GM23338 (cell line): ENCODE measurements at regions not wholly inside any gene's neighbourhood (a gene's known extent, or its start where the extent isn't known, plus 50 kb on each side); places are given as distances from the start of the nearest gene placed in this dataset.

ENCODE experiments used
- CREB1 ChIP-seq: fragments of 250-450 bp; sonication (Bioruptor Pico); IDR thresholded peaks from 2 replicates; pipeline ENCODE4 v1.5.0; 2020; ENCODE audit warnings: low read depth, mild to moderate bottlenecking, moderate library complexity
- EZH2 ChIP-seq: fragments of 200-600 bp; sonication (generic); IDR thresholded peaks from one replicate; pipeline ENCODE4 v1.8.0; 2017; ENCODE audit warnings: antibody characterized with exemption, mild to moderate bottlenecking, low read depth; ENCODE audit not compliant: unreplicated experiment
- NANOG ChIP-seq: IDR thresholded peaks from 2 replicates; pipeline ENCODE4 v1.6.1; 2016; ENCODE audit warnings: antibody characterized with exemption, borderline replicate concordance
- POLR2AphosphoS5 ChIP-seq: IDR thresholded peaks from 2 replicates; pipeline ENCODE4 v1.6.1; 2016; ENCODE audit warnings: antibody characterized with exemption, low read depth
- ZNF114 ChIP-seq: fragments of 250-450 bp; sonication (Bioruptor Pico); IDR thresholded peaks from 2 replicates; pipeline ENCODE4 v1.5.0; 2020; ENCODE audit warnings: mild to moderate bottlenecking, moderate library complexity
- TF ChIP-seq, protein P1 (sequence below): fragments of 250-450 bp; sonication (Bioruptor Pico); IDR thresholded peaks from 2 replicates; pipeline ENCODE4 v1.5.0; 2020; ENCODE audit warnings: mild to moderate bottlenecking, moderate library complexity
- TF ChIP-seq, protein P2 (sequence below), 2 experiments: fragments of 200-600 bp in 1 of 2; sonication (generic) in 1 of 2; conservative IDR thresholded peaks; 2 replicates each; pipeline versions ENCODE4 v1.5.1 to v1.6.1; 2016 to 2017; ENCODE audit warnings: antibody characterized with exemption in 2 of 2, low read depth in 2 of 2, mild to moderate bottlenecking in 2 of 2, moderate library complexity in 1 of 2
- TF ChIP-seq, protein P3 (sequence below): IDR thresholded peaks from 2 replicates; pipeline ENCODE4 v1.6.1; 2016; ENCODE audit warnings: antibody characterized with exemption

DNA sequence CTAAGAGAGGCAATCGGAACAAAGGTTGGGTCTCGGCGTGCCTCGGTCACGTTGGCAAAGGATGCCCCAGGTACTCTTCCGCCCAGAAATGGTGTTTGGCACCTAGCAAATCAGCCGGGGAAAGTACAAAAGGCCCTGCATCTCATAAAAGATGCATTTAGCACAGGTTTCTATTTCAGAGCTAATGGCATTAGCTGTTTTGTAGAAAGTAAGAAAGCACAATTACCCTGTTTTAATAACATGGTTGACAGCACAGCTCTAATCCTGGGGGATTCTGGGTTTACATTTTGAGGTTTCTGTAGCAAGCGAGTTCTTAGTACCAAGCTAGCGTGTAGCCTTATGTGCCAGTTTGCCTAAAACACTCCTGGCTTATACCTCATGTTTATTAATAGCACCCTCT lies 178.5 kb downstream of the PRDM2 start (continued):
- TF ChIP-seq, protein P1, sequence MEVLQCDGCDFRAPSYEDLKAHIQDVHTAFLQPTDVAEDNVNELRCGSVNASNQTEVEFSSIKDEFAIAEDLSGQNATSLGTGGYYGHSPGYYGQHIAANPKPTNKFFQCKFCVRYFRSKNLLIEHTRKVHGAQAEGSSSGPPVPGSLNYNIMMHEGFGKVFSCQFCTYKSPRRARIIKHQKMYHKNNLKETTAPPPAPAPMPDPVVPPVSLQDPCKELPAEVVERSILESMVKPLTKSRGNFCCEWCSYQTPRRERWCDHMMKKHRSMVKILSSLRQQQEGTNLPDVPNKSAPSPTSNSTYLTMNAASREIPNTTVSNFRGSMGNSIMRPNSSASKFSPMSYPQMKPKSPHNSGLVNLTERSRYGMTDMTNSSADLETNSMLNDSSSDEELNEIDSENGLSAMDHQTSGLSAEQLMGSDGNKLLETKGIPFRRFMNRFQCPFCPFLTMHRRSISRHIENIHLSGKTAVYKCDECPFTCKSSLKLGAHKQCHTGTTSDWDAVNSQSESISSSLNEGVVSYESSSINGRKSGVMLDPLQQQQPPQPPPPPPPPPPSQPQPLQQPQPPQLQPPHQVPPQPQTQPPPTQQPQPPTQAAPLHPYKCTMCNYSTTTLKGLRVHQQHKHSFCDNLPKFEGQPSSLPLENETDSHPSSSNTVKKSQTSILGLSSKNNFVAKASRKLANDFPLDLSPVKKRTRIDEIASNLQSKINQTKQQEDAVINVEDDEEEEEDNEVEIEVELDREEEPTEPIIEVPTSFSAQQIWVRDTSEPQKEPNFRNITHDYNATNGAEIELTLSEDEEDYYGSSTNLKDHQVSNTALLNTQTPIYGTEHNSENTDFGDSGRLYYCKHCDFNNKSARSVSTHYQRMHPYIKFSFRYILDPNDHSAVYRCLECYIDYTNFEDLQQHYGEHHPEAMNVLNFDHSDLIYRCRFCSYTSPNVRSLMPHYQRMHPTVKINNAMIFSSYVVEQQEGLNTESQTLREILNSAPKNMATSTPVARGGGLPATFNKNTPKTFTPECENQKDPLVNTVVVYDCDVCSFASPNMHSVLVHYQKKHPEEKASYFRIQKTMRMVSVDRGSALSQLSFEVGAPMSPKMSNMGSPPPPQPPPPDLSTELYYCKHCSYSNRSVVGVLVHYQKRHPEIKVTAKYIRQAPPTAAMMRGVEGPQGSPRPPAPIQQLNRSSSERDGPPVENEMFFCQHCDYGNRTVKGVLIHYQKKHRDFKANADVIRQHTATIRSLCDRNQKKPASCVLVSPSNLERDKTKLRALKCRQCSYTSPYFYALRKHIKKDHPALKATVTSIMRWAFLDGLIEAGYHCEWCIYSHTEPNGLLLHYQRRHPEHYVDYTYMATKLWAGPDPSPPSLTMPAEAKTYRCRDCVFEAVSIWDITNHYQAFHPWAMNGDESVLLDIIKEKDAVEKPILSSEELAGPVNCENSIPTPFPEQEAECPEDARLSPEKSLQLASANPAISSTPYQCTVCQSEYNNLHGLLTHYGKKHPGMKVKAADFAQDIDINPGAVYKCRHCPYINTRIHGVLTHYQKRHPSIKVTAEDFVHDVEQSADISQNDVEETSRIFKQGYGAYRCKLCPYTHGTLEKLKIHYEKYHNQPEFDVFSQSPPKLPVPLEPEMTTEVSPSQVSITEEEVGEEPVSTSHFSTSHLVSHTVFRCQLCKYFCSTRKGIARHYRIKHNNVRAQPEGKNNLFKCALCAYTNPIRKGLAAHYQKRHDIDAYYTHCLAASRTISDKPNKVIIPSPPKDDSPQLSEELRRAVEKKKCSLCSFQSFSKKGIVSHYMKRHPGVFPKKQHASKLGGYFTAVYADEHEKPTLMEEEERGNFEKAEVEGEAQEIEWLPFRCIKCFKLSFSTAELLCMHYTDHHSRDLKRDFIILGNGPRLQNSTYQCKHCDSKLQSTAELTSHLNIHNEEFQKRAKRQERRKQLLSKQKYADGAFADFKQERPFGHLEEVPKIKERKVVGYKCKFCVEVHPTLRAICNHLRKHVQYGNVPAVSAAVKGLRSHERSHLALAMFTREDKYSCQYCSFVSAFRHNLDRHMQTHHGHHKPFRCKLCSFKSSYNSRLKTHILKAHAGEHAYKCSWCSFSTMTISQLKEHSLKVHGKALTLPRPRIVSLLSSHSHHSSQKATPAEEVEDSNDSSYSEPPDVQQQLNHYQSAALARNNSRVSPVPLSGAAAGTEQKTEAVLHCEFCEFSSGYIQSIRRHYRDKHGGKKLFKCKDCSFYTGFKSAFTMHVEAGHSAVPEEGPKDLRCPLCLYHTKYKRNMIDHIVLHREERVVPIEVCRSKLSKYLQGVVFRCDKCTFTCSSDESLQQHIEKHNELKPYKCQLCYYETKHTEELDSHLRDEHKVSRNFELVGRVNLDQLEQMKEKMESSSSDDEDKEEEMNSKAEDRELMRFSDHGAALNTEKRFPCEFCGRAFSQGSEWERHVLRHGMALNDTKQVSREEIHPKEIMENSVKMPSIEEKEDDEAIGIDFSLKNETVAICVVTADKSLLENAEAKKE, result no peak
- no peak for TF ChIP-seq CREB1
- no peak for TF ChIP-seq ZNF114 (CRISPR knock-in tag)
- TF ChIP-seq, protein P2, sequence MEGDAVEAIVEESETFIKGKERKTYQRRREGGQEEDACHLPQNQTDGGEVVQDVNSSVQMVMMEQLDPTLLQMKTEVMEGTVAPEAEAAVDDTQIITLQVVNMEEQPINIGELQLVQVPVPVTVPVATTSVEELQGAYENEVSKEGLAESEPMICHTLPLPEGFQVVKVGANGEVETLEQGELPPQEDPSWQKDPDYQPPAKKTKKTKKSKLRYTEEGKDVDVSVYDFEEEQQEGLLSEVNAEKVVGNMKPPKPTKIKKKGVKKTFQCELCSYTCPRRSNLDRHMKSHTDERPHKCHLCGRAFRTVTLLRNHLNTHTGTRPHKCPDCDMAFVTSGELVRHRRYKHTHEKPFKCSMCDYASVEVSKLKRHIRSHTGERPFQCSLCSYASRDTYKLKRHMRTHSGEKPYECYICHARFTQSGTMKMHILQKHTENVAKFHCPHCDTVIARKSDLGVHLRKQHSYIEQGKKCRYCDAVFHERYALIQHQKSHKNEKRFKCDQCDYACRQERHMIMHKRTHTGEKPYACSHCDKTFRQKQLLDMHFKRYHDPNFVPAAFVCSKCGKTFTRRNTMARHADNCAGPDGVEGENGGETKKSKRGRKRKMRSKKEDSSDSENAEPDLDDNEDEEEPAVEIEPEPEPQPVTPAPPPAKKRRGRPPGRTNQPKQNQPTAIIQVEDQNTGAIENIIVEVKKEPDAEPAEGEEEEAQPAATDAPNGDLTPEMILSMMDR (conservative IDR thresholded peaks at IDR 0.05; ENCODE audit: low read depth in 2 of 2), result no peak
- TF ChIP-seq EZH2, result no peak
- TF ChIP-seq, protein P3, sequence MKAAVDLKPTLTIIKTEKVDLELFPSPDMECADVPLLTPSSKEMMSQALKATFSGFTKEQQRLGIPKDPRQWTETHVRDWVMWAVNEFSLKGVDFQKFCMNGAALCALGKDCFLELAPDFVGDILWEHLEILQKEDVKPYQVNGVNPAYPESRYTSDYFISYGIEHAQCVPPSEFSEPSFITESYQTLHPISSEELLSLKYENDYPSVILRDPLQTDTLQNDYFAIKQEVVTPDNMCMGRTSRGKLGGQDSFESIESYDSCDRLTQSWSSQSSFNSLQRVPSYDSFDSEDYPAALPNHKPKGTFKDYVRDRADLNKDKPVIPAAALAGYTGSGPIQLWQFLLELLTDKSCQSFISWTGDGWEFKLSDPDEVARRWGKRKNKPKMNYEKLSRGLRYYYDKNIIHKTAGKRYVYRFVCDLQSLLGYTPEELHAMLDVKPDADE, result no peak
- no peak for TF ChIP-seq POLR2AphosphoS5
- no peak for TF ChIP-seq NANOG
